NK-92 (cell line): ENCODE measurements at regions not wholly inside any gene's neighbourhood (a gene's known extent, or its start where the extent isn't known, plus 50 kb on each side); places are given as distances from the start of the nearest gene placed in this dataset.
"Not testable (repeated sequence)": the region's sequence is repeated elsewhere in the genome, so short reads cannot be mapped to it uniquely, and the experiment has no call there.

Source experiments
- DNase-seq: peaks from one replicate; lab custom pipeline; 2025; ENCODE audit not compliant: unreplicated experiment; lab: John Stamatoyannopoulos, UW

DNA sequence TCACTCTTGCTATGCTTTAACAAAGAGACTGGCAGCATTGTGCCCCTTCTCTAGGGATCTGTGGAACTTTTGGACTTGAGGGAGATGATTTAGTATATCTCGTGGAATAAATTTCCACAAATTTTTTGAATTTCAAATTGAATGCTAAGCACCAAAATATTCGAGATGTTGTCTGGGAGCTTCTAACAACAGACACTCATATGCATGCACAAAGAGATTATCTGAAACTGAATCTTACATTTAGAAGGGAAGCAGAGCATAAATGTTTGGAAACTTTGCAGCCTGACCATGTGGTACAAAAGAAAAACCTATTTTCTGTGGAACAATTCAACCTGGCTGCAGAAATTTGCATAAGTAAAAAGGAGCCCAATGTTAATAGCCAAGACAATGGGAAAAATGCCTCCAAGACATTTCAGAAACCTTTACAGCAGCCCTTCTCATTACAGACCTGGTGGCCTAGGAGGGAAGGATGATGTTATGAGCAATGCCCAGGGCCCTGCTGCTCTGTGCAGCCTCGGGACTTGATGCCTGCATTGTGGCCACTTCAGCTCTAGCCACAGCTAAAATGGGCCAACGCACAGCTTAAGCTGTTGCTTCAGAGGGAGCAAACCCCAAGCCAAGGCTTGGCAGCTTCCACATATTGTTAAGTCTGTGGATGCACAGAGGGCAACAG is 285.8 kb upstream of the FAM174A start:
- DNase-seq, result no peak

- DNase-seq, result no peak
Observed at GRCh38 chr5:100232736-100233135, 302.4 kb upstream of the FAM174A start.

DNA sequence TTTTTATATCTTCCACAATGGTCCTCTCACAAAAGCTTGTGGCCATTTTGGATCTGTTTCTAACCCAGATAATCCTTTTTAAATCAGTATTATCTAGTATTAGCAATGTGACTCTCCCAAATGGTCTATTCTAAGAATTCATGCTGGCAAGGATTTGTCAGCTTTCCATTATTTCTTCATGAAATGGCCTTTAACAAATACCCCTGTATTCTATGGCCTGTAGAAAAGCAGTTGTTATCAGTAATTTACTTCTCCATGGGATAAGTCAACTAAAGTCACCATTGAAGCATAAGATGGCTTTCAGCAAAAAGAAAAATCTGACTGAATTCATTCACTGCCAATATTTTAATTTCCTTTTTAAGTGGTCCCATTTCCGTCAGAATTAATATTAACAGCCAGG is 346.4 kb upstream of the FAM174A start:
- no peak for DNase-seq

GRCh38 chr5:100188339-100188738 is 346.8 kb upstream of the FAM174A start:
- no peak for DNase-seq

DNA sequence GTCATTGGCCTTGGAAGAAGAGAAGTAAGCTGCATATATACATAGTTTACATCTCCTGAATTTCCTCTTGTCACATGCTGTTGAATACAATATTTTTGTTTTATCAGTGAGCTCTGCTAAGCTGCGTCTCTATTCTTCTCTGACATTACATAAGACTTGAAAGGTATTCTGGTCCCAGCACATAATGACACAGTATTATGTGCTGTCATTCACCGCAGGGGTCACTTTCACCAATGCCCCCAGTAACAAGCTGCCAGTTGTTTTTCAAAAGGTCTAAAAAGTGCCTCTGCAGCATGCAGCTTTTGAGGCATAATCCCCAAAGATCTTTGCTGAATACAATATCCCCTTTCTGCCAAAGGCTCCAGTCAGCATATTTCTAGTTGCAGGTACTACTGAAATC is 349.0 kb upstream of the FAM174A start:
- no peak for DNase-seq

- DNase-seq, result no peak
Observed at GRCh38 chr5:100182402-100182801, 352.8 kb upstream of the FAM174A start.

DNA sequence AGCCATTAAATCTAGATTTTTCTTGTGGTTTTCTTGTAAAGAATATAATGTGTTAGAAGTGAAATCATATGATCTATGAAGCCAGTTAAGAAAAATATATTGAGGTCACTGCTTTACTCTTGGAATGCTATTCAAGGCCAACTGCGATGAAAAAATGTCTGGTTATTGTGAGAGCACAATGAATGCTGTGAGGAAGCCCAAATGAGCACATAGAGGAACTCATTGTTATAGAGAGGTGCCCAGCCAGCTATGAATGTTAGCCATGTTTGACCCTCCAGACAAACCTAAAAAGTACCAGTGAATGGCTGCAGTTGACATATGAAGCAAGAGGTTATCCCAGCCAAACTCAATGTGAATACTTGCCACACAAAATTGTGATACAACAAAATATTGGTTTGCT is 359.8 kb upstream of the FAM174A start:
- DNase-seq, result no peak

DNA sequence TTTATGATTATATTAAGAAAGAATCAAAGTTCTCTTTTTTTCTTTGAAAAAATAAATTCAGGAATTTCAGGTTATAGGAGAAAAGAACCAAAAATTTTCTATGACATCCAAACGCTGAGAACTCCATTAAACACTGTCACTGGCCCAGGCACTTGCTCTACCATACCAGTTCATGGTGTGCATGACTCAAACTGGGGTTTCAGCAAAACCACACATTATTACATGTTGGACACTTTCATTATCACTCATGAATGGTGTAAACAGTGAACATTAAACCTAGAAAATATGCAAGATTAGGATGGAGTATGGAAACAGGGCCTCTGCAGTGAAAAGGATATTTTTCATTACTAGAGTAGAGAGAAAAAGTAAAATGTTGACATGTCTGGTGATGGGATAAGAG is 369.9 kb upstream of the FAM174A start:
- DNase-seq, result no peak

DNA sequence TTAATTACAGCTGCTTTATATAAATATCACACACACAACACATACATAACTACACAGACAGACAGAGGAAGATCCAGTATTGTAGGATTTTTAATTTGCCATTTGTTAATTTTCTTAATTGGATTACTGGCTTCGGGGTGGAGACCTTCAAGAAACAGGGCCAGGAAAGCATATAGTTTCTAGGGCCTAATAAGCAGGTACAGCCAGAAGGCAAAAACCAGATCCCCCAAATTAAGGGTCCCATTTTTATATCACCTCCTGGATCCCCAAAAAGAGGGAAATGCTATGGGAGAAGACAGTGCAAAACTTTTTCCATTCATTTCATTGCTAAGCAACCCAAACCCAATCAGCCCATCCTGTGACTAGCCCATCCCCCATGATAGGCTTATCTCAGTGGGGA is 373.3 kb upstream of the FAM174A start:
- DNase-seq, result no peak

GRCh38 chr5:100157066-100157465 is 378.1 kb upstream of the FAM174A start:
- DNase-seq, result no peak

DNA sequence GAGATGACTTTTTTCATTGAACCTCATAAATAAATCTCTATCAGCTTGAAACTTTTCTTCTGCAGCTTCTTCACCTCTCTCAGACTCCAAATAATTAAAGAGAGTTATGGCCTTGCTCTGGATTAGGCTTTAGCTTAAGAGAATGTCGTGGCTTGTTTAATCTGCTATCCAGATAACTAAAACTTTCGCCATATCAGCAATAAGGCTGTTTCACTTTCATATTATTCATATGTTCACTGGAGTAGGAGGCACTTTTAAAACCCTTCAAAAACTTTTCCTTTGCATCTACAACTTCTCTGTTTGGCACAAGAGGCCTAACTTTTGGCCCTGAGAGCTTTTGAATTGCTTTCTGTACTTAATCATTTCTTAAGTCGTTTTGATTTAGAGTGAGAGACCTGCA is 386.9 kb upstream of the FAM174A start:
- DNase-seq, result no peak

- no peak for DNase-seq
Observed at GRCh38 chr5:100142607-100143006, 392.6 kb upstream of the FAM174A start.

GRCh38 chr5:100131161-100131560 is 404.0 kb upstream of the FAM174A start:
- no peak for DNase-seq

DNA sequence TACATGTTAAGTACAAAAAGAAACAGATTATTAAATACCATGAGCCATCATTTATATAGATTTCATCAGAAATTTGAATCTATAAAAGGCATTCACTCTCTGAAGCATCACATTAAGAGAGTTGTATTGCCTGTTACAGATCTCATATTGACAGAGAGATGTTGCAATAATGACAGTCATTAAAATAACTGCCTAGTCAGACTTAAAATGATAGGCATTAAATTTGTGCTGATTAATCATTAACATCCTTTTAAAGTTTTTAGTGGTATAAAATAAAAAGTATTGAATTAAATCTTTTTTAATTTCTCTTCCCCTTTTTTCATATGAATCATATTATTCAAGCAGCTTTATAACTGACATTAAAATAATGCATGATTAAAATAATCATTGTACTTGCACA is 404.9 kb upstream of the FAM174A start:
- no peak for DNase-seq

- no peak for DNase-seq
Observed at GRCh38 chr5:100119903-100120302, 415.3 kb upstream of the FAM174A start.

GRCh38 chr5:100110497-100110896 is 424.7 kb upstream of the FAM174A start:
- no peak for DNase-seq

- DNase-seq, result no peak
Observed at GRCh38 chr5:100108883-100109282, 426.3 kb upstream of the FAM174A start.

GRCh38 chr5:100103592-100104119 is 431.5 kb upstream of the FAM174A start:
- DNase-seq, result not testable (repeated sequence)

- not testable (repeated sequence) for DNase-seq
Observed at GRCh38 chr5:100101466-100101865, 433.7 kb upstream of the FAM174A start.

DNA sequence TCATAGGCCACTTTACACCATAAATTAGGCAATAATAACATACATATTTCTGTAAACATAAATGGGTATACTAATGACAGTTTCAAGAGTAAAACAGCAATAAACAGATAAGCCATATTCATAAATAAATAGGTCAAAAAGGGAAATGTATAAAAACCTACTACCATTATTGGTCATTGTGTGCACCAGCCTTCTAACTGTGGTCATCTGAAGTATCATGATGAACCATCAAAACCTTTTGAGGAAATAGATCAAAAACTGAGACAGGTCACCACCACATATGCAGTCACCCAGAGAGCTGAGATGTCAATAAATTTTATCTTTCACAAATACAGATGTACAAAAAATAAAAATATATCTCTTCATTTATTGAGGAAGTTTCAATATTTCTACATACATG is 438.8 kb upstream of the FAM174A start:
- not testable (repeated sequence) for DNase-seq

- DNase-seq, result not testable (repeated sequence)
Observed at GRCh38 chr5:100080703-100081102, 454.5 kb upstream of the FAM174A start.

- DNase-seq, result not testable (repeated sequence)
Observed at GRCh38 chr5:100079163-100079562, 456.0 kb upstream of the FAM174A start.

DNA sequence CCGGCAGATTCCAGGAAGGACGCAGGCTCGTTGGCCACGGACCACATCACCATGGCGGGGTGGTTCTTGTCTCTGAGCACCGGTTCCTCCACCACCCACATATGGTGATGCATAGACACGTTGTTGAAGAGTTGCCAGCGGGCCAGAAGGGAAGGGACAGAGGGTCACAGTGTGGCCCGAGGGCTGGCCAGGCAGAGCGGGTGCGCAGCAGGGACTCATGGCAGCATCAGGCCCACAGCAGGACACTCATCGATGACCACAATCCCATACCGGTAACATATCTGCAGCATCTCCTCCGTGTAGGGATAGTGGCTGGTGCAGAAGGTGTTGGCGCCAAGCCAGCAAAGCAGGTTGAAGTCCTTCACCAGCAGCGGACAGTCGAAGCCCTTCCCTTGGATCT is 469.2 kb upstream of the FAM174A start:
- DNase-seq, result not testable (repeated sequence)
